Endothelial cell of umbilical vein (primary cell): ENCODE measurements at regions not wholly inside any gene's neighbourhood (a gene's known extent, or its start where the extent isn't known, plus 50 kb on each side); places are given as distances from the start of the nearest gene placed in this dataset.

Source experiments
- BruUV-seq: library from RNA; stranded (reverse); fragments of 400-500 nt; replicated peaks from 2 replicates; lab custom pipeline; 2021; lab: Mats Ljungman, UMichigan
- CTCF ChIA-PET: fragments of 300-600, 350-600 bp; sonication (Branson Sonifier 250); formaldehyde crosslinking; loops from one replicate; lab custom pipeline; 2021; ENCODE audit warnings: antibody characterized with exemption, inconsistent platforms; lab: Charles Lee
- POLR2A ChIA-PET: fragments of 300-600, 350-600 bp; sonication (Branson Sonifier 250); formaldehyde crosslinking; loops from one replicate; lab custom pipeline; 2021; ENCODE audit warnings: antibody characterized with exemption, inconsistent platforms; lab: Charles Lee
- DNase-seq: peaks from one replicate; pipeline ENCODE4 v3.0.0-alpha.2; 2011; ENCODE audit warnings: low read depth, low spot score
- FAIRE-seq: peaks from 2 replicates; lab custom pipeline; 2011; peaks lifted over from hg19 to GRCh38; lab: Jason Lieb, UNC
- H2AFZ ChIP-seq: 2 replicates; pipeline ENCODE4 v1.6.0; 2012; ENCODE audit warnings: low read depth, low read length, control low read depth, inconsistent platforms
- H3K27ac ChIP-seq: 2 replicates; pipeline ENCODE4 v1.5.1; 2011; ENCODE audit warnings: low read depth, mild to moderate bottlenecking, control low read depth, low read length, moderate library complexity; ENCODE audit not compliant: insufficient read depth
- H3K27me3 ChIP-seq, 2 experiments: 2 replicates each; pipeline versions ENCODE4 v1.6.0 to v1.6.1; 2011; ENCODE audit warnings: low read length in 2 of 2, mixed read lengths in 1 of 2; ENCODE audit not compliant: control insufficient read depth in 2 of 2, insufficient read depth in 2 of 2
- H3K36me3 ChIP-seq, 2 experiments: 2 replicates in 1 of 2; 3 replicates in 1 of 2; pipeline ENCODE4 v1.5.1; 2011; ENCODE audit warnings: low read length in 2 of 2, mild to moderate bottlenecking in 1 of 2, moderate library complexity in 1 of 2; ENCODE audit not compliant: control insufficient read depth in 2 of 2, insufficient read depth in 2 of 2; ENCODE audit errors: extremely low read depth in 1 of 2
- H3K4me1 ChIP-seq: 3 replicates; pipeline ENCODE4 v1.5.1; 2011; ENCODE audit warnings: mild to moderate bottlenecking, low read length; ENCODE audit not compliant: control insufficient read depth, insufficient read depth; ENCODE audit errors: extremely low read depth
- H3K4me2 ChIP-seq: 2 replicates; pipeline ENCODE4 v1.6.1; 2011; ENCODE audit warnings: low read length, control low read depth, mixed read lengths; ENCODE audit not compliant: insufficient read depth
- H3K4me3 ChIP-seq, 3 experiments: fragments of 200-600 bp in 1 of 3; sonication (generic), shearing (Covaris generic) in 1 of 3; replicated peaks in 1 of 3; 2 replicates each; pipeline ENCODE4 v1.5.1; 2011 to 2016; ENCODE audit warnings: control low read depth in 3 of 3, low read length in 3 of 3, mild to moderate bottlenecking in 2 of 3, inconsistent platforms in 1 of 3, low read depth in 1 of 3, moderate library complexity in 1 of 3; ENCODE audit not compliant: insufficient read depth in 1 of 3
- H3K79me2 ChIP-seq: 2 replicates; pipeline ENCODE4 v1.6.0; 2012; ENCODE audit warnings: low read length, inconsistent platforms; ENCODE audit not compliant: control insufficient read depth, insufficient read depth
- H3K9ac ChIP-seq: replicated peaks from 2 replicates; pipeline ENCODE3; 2011; ENCODE audit warnings: low read length, control low read depth; ENCODE audit not compliant: insufficient read depth; ENCODE audit errors: extremely low read depth
- H3K9me1 ChIP-seq: replicated peaks from 3 replicates; pipeline ENCODE4 v1.6.0; 2011; ENCODE audit warnings: mild to moderate bottlenecking, low read length; ENCODE audit not compliant: control insufficient read depth, insufficient read depth; ENCODE audit errors: extremely low read depth
- H3K9me3 ChIP-seq: replicated peaks from 2 replicates; pipeline ENCODE4 v1.5.1; 2012; ENCODE audit warnings: low read length, inconsistent platforms; ENCODE audit not compliant: control insufficient read depth, insufficient read depth
- H4K20me1 ChIP-seq: replicated peaks from 2 replicates; pipeline ENCODE3; 2011; ENCODE audit warnings: mild to moderate bottlenecking, low read length; ENCODE audit not compliant: control insufficient read depth, insufficient read depth; ENCODE audit errors: extremely low read depth
- EZH2 ChIP-seq: IDR thresholded peaks from 2 replicates; pipeline ENCODE4 v1.6.1; 2012; ENCODE audit warnings: borderline replicate concordance, low read depth, mild to moderate bottlenecking, moderate library complexity, low read length, inconsistent platforms; ENCODE audit not compliant: severe bottlenecking
- FOS ChIP-seq: IDR thresholded peaks from 2 replicates; pipeline ENCODE4 v1.6.1; 2011; ENCODE audit warnings: mild to moderate bottlenecking, low read length, moderate library complexity, borderline replicate concordance; ENCODE audit not compliant: insufficient read depth
- GATA2 ChIP-seq: IDR thresholded peaks from 2 replicates; pipeline ENCODE4 v1.7.0; 2011; ENCODE audit warnings: low read depth, mild to moderate bottlenecking, moderate library complexity, mixed read lengths, low read length; ENCODE audit not compliant: insufficient read length, insufficient read depth
- JUN ChIP-seq: IDR thresholded peaks from 2 replicates; pipeline ENCODE4 v1.6.1; 2011; ENCODE audit warnings: borderline replicate concordance, low read depth; ENCODE audit not compliant: insufficient read length, insufficient read depth
- MYC ChIP-seq: IDR thresholded peaks from one replicate; pipeline ENCODE4 v1.6.1; 2011; ENCODE audit warnings: mild to moderate bottlenecking, low read depth, low read length
- POLR2A ChIP-seq: IDR thresholded peaks from 2 replicates; pipeline ENCODE4 v1.6.1; 2012; ENCODE audit warnings: low read depth, mild to moderate bottlenecking, control low read depth, low read length
- POLR2AphosphoS5 ChIP-seq: IDR thresholded peaks from 2 replicates; pipeline ENCODE4 v1.6.1; 2012; ENCODE audit warnings: low read depth, mild to moderate bottlenecking, control low read depth, low read length, moderate library complexity; ENCODE audit not compliant: insufficient read depth
- dilution Hi-C: fragments of 300-500 bp; cut with MboI; formaldehyde crosslinking; loops from one replicate; pipeline ENCODE4 v1.15.0; 2019; ENCODE audit warnings: low sequenced_read_pairs; ENCODE audit not compliant: extremely low pct_ligation_motif_present
- intact Hi-C: fragments of 100-400 bp; cut with micrococcal nuclease; formaldehyde crosslinking; loops from one replicate; pipeline ENCODE4 v1.10.0; 2022
- TF ChIP-seq, protein P1 (sequence below), 2 donors: IDR thresholded peaks; 1 replicate in 1 of 2; 2 replicates in 1 of 2; pipeline ENCODE4 v1.5.1; 2011; ENCODE audit warnings: low read length in 2 of 2, mild to moderate bottlenecking in 2 of 2, moderate library complexity in 2 of 2, control low read depth in 1 of 2, inconsistent platforms in 1 of 2, low read depth in 1 of 2; ENCODE audit not compliant: insufficient read depth in 1 of 2; ENCODE audit errors: extremely low read depth in 1 of 2
- TF ChIP-seq, protein P2 (sequence below): IDR thresholded peaks from 2 replicates; pipeline ENCODE4 v1.6.1; 2011; ENCODE audit not compliant: insufficient read depth, insufficient read length

DNA sequence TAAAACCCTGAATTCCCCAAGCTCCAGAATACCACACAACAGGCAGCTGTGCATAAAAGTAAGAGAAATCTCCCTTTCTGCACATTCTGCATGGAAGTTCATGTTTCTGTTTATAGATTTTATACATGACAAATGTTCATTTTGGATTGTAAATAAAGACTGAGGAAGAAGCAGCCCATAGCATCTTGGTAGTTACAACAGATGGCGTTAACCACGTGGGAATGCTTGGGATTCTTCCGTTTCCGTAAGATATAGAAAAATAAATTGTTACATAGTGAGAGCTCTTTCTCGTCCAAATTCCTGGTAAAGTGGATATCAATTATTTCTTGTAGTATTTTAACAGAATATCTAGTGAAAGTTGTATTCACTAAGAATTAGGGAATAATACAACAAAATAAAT lies 1016.5 kb downstream of the GRM8 start:
- TF ChIP-seq GATA2 = no peak
- TF ChIP-seq FOS = no peak
- TF ChIP-seq POLR2AphosphoS5 = no peak
- TF ChIP-seq, protein P1, sequence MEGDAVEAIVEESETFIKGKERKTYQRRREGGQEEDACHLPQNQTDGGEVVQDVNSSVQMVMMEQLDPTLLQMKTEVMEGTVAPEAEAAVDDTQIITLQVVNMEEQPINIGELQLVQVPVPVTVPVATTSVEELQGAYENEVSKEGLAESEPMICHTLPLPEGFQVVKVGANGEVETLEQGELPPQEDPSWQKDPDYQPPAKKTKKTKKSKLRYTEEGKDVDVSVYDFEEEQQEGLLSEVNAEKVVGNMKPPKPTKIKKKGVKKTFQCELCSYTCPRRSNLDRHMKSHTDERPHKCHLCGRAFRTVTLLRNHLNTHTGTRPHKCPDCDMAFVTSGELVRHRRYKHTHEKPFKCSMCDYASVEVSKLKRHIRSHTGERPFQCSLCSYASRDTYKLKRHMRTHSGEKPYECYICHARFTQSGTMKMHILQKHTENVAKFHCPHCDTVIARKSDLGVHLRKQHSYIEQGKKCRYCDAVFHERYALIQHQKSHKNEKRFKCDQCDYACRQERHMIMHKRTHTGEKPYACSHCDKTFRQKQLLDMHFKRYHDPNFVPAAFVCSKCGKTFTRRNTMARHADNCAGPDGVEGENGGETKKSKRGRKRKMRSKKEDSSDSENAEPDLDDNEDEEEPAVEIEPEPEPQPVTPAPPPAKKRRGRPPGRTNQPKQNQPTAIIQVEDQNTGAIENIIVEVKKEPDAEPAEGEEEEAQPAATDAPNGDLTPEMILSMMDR (IDR thresholded peaks at IDR 0.05; ENCODE audit: extremely low read depth in 1 of 2, insufficient read depth in 1 of 2, low read depth in 1 of 2, low read length in 2 of 2) = no peak
- no peak for TF ChIP-seq JUN
- no peak for TF ChIP-seq POLR2A
- TF ChIP-seq MYC = no peak
- TF ChIP-seq, protein P2, sequence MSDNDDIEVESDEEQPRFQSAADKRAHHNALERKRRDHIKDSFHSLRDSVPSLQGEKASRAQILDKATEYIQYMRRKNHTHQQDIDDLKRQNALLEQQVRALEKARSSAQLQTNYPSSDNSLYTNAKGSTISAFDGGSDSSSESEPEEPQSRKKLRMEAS = no peak
- TF ChIP-seq EZH2 = no peak
- Histone ChIP-seq H3K9me1 (no peaks in the 10 kb centered on the region), H3K4me3 (no peak overlapping the region), H2AFZ (no peak overlapping the region), H3K36me3 (no peaks in the 10 kb centered on the region), H3K79me2 (no peaks in the 10 kb centered on the region), H3K27ac (no peak overlapping the region), H3K27me3 (no peaks in the 10 kb centered on the region), H3K4me1 (no peaks in the 10 kb centered on the region), H3K9me3 (no peaks in the 10 kb centered on the region), H3K4me2 (no peak overlapping the region), H3K9ac (no peak overlapping the region), H4K20me1 (no peaks in the 10 kb centered on the region)
- POLR2A ChIA-PET = no interaction called here
- FAIRE-seq = no peak
- CTCF ChIA-PET = no interaction called here
- dilution Hi-C loops (no loop called here), intact Hi-C loops (no loop called here)
- BruUV-seq = no TSS peak
- DNase-seq = no peak
